ENCODE measurements at regions not wholly inside any gene's neighbourhood (a gene's known extent, or its start where the extent isn't known, plus 50 kb on each side); places are given as distances from the start of the nearest gene placed in this dataset.

DNA sequence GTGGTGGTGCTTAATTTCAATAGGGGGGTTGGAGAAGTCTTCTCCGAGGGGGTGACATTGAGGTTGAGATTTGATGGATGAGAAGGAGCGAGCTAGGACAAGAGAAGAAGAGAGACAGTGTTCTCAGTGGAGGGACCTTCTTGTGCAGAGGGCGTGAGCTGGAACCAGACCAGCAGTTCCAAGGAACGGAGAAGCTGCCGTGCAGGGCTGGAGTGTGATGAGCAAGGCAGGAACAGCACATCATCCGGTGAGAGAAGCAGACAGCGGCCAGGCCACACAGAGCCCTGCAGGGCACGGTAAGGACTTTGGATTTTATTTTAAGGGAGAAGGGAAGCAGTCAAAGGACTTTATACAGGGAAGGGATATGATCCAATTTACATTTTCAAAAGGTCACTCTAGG lies 206.9 kb downstream of the MELK start (continued):
- no peak for TF ChIP-seq MIXL1 (CRISPR knock-in tag; IDR thresholded peaks at IDR 0.05)
- TF ChIP-seq ZEB1 (IDR thresholded peaks at IDR 0.05; ENCODE audit: insufficient replicate concordance, low read depth): no peak
- TF ChIP-seq ZNF564 (CRISPR knock-in tag; IDR thresholded peaks at IDR 0.05): no peak
- TF ChIP-seq ZFP1 (CRISPR knock-in tag; IDR thresholded peaks at IDR 0.05): no peak
- no peak for TF ChIP-seq ZFP41 (CRISPR knock-in tag; IDR thresholded peaks at IDR 0.05; ENCODE audit: borderline replicate concordance)
- no peak for TF ChIP-seq KAT2B (IDR thresholded peaks at IDR 0.05; ENCODE audit: borderline replicate concordance, low read depth, low read length)

DNA sequence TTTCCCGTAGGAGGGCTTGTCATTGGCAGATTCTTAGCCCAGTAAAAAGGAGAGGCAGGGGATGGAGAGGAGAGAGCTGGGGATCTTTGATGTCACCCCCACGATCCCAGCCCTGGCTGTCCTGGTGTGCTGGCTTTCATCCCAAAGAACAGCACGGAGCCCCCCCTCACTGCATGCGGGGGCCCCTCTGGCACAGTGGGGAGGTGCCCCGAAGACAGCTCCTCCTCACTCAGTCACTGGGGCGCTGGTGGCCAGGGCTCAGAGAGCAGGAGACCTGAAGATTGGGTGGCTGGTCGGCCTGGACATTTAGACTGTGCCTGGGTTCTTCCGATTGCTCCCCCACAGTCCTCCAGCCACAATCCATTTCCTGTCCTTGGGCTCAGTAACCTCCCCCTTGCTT lies 207.5 kb downstream of the MELK start:
- no peak overlapping the region for H3K27ac ChIP-seq (ENCODE audit: extremely low read length, insufficient read depth, low read length)
- no peaks in the 10 kb centered on the region for H3K36me3 ChIP-seq (replicated peaks in 1 of 2; ENCODE audit: control insufficient read depth in 1 of 2, insufficient read depth in 2 of 2, low read length in 2 of 2)
- in situ Hi-C loops (cut with HindIII; ENCODE audit: extremely low pct_ligation_motif_present, low pct_unique_long_range_greater_than_20kb): no loop called here
- H3K9me3 ChIP-seq (ENCODE audit: low read length): no peaks in the 10 kb centered on the region
- FAIRE-seq (no peak), DNase-seq (ENCODE audit: low spot score) (no peak), ATAC-seq (no peak)
- no peak overlapping the region for H3K9ac ChIP-seq (ENCODE audit: insufficient read depth, low read depth, low read length)
- no peak overlapping the region for H2AFZ ChIP-seq (ENCODE audit: low read length)
- CTCF ChIA-PET (ENCODE audit: low intra/inter-chr PET ratio, low total read pairs): no interaction called here
- no TSS peak for BruUV-seq (replicated peaks)
- POLR2A ChIA-PET: no interaction called here
- H3K27me3 ChIP-seq (ENCODE audit: control insufficient read depth in 1 of 2, insufficient read depth in 2 of 2, low read length in 2 of 2): peaks cover 2 to 42% of the 10 kb centered on the region in 2 experiments; a peak in 3 of 5 replicates
- intact Hi-C loops (cut with micrococcal nuclease; ENCODE audit: unreplicated experiment): loop anchor here (2.0 kb wide), 1 partner anchor 13 kb away; no protein-coding TSS in a partner anchor
- H3K4me3 ChIP-seq (replicated peaks in 1 of 3; ENCODE audit: insufficient read depth in 1 of 3, low read depth in 2 of 3, low read length in 3 of 3): no peak overlapping the region
- 15% methylated on average over 7 of the region's 8 CpGs for WGBS (ENCODE audit: low lambda C conversion rate)
- no peaks in the 10 kb centered on the region for H3K79me2 ChIP-seq (ENCODE audit: insufficient read depth, low read length)
- H3K4me1 ChIP-seq (ENCODE audit: insufficient read depth, low read length): no peaks in the 10 kb centered on the region
- H4K20me1 ChIP-seq (ENCODE audit: insufficient read depth, low read length): no peaks in the 10 kb centered on the region
- no peak overlapping the region for H3K4me2 ChIP-seq (ENCODE audit: low read depth, low read length)
- TF ChIP-seq, protein P1, sequence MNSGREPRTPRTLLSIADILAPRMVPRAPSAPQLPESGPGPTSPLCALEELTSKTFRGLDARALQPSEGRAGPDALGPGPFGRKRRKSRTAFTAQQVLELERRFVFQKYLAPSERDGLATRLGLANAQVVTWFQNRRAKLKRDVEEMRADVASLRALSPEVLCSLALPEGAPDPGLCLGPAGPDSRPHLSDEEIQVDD (CRISPR knock-in tag; IDR thresholded peaks at IDR 0.05; ENCODE audit: borderline replicate concordance): no peak
- TF ChIP-seq ZNF547 (CRISPR knock-in tag; IDR thresholded peaks at IDR 0.05) (no peak), KLF13 (CRISPR knock-in tag; IDR thresholded peaks at IDR 0.05) (no peak), CREM (IDR thresholded peaks at IDR 0.05) (no peak), CREM (CRISPR knock-in tag; IDR thresholded peaks at IDR 0.05) (no peak), MZF1 (CRISPR knock-in tag; IDR thresholded peaks at IDR 0.05; ENCODE audit: borderline replicate concordance) (no peak), SP1 (IDR thresholded peaks at IDR 0.05) (no peak), SP1 (CRISPR knock-in tag; IDR thresholded peaks at IDR 0.05) (no peak), YY1 (IDR thresholded peaks at IDR 0.05; ENCODE audit: insufficient read depth, insufficient replicate concordance, low read depth, low read length) (no peak), ATF7 (IDR thresholded peaks at IDR 0.05) (no peak), ATF7 (CRISPR knock-in tag; IDR thresholded peaks at IDR 0.05) (no peak), ZNF670 (CRISPR knock-in tag; IDR thresholded peaks at IDR 0.05; ENCODE audit: borderline replicate concordance) (no peak)
- TF ChIP-seq, protein P2, sequence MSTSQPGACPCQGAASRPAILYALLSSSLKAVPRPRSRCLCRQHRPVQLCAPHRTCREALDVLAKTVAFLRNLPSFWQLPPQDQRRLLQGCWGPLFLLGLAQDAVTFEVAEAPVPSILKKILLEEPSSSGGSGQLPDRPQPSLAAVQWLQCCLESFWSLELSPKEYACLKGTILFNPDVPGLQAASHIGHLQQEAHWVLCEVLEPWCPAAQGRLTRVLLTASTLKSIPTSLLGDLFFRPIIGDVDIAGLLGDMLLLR (CRISPR knock-in tag; IDR thresholded peaks at IDR 0.05): no peak
- TF ChIP-seq, protein P3, sequence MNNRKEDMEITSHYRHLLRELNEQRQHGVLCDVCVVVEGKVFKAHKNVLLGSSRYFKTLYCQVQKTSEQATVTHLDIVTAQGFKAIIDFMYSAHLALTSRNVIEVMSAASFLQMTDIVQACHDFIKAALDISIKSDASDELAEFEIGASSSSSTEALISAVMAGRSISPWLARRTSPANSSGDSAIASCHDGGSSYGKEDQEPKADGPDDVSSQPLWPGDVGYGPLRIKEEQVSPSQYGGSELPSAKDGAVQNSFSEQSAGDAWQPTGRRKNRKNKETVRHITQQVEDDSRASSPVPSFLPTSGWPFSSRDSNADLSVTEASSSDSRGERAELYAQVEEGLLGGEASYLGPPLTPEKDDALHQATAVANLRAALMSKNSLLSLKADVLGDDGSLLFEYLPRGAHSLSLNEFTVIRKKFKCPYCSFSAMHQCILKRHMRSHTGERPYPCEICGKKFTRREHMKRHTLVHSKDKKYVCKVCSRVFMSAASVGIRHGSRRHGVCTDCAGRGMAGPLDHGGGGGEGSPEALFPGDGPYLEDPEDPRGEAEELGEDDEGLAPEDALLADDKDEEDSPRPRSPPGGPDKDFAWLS (CRISPR knock-in tag; IDR thresholded peaks at IDR 0.05; ENCODE audit: borderline replicate concordance): no peak
- TF ChIP-seq, protein P4, sequence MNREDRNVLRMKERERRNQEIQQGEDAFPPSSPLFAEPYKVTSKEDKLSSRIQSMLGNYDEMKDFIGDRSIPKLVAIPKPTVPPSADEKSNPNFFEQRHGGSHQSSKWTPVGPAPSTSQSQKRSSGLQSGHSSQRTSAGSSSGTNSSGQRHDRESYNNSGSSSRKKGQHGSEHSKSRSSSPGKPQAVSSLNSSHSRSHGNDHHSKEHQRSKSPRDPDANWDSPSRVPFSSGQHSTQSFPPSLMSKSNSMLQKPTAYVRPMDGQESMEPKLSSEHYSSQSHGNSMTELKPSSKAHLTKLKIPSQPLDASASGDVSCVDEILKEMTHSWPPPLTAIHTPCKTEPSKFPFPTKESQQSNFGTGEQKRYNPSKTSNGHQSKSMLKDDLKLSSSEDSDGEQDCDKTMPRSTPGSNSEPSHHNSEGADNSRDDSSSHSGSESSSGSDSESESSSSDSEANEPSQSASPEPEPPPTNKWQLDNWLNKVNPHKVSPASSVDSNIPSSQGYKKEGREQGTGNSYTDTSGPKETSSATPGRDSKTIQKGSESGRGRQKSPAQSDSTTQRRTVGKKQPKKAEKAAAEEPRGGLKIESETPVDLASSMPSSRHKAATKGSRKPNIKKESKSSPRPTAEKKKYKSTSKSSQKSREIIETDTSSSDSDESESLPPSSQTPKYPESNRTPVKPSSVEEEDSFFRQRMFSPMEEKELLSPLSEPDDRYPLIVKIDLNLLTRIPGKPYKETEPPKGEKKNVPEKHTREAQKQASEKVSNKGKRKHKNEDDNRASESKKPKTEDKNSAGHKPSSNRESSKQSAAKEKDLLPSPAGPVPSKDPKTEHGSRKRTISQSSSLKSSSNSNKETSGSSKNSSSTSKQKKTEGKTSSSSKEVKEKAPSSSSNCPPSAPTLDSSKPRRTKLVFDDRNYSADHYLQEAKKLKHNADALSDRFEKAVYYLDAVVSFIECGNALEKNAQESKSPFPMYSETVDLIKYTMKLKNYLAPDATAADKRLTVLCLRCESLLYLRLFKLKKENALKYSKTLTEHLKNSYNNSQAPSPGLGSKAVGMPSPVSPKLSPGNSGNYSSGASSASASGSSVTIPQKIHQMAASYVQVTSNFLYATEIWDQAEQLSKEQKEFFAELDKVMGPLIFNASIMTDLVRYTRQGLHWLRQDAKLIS (CRISPR knock-in tag; IDR thresholded peaks at IDR 0.05): no peak
